Thyroid gland (tissue), 4 donors: ENCODE measurements at regions not wholly inside any gene's neighbourhood (a gene's known extent, or its start where the extent isn't known, plus 50 kb on each side); places are given as distances from the start of the nearest gene placed in this dataset.
"Not testable (repeated sequence)": the region's sequence is repeated elsewhere in the genome, so short reads cannot be mapped to it uniquely, and the experiment has no call there.

Experiments used
- DNase-seq, 2 donors: peaks; one replicate each; pipeline ENCODE4 v3.0.0-alpha.2; 2019
- H3K27ac ChIP-seq, 3 donors: fragments of 200-600 bp; sonication (generic); 1 replicate in 2 of 3; 2 replicates in 1 of 3; pipeline ENCODE4 v1.5.1; 2016 to 2019; ENCODE audit warnings: mild to moderate bottlenecking in 1 of 3, moderate library complexity in 1 of 3
- H3K27me3 ChIP-seq: fragments of 200-600 bp; sonication (generic); one replicate; pipeline ENCODE4 v1.5.1; 2019
- H3K36me3 ChIP-seq, 2 donors: fragments of 200-600 bp; sonication (generic); one replicate each; pipeline ENCODE4 v1.5.1; 2016 to 2019
- H3K4me1 ChIP-seq, 2 donors: fragments of 200-600 bp; sonication (generic); one replicate each; pipeline ENCODE4 v1.5.1; 2017 to 2019
- H3K4me3 ChIP-seq, 3 donors: fragments of 200-600 bp; sonication (generic); replicated peaks in 1 of 3; 1 replicate in 2 of 3; 2 replicates in 1 of 3; pipeline ENCODE4 v1.5.1; 2016; ENCODE audit warnings: mild to moderate bottlenecking in 1 of 3
- H3K9me3 ChIP-seq: fragments of 200-600 bp; sonication (generic); one replicate; pipeline ENCODE4 v1.5.1; 2017
- CTCF ChIP-seq, 6 experiments: fragments of 200-600 bp in 3 of 6; fragments of 450-650 bp in 3 of 6; sonication (generic) in 3 of 6; IDR thresholded peaks; one replicate each; pipeline ENCODE4 v1.5.1; 2016 to 2019; ENCODE audit warnings: antibody characterized with exemption in 6 of 6, mild to moderate bottlenecking in 2 of 6, inconsistent platforms in 1 of 6, moderate library complexity in 1 of 6
- POLR2A ChIP-seq, 2 donors: fragments of 450-650 bp; IDR thresholded peaks; one replicate each; pipeline ENCODE4 v1.6.1; 2017; ENCODE audit warnings: antibody characterized with exemption in 2 of 2, mild to moderate bottlenecking in 2 of 2, moderate library complexity in 1 of 2
- WGBS, 2 donors: methylation state at CpG; one replicate each; pipeline ENCODE4 v1.1.5; 2017; 5-methylcytosine and 5-hydroxymethylcytosine counted together
- intact Hi-C: fragments of 100-400 bp; cut with DNase I; formaldehyde crosslinking; loops from one replicate; pipeline ENCODE4 v1.15.1; 2023

GRCh38 chr13:18739310-18739709 is 442.3 kb downstream of the TUBA3C start:
- H3K27ac ChIP-seq, result no peak overlapping the region
- no peak for DNase-seq
- TF ChIP-seq POLR2A (IDR thresholded peaks at IDR 0.05), result no peak
- no peak for TF ChIP-seq CTCF (IDR thresholded peaks at IDR 0.05)
- 63 to 86% methylated on average over 2 of the region's 2 CpGs for WGBS, 2 donors
- intact Hi-C loops, result no loop called here
- H3K9me3 ChIP-seq, result no peaks in the 10 kb centered on the region
- H3K36me3 ChIP-seq, result no peaks in the 10 kb centered on the region
- H3K27me3 ChIP-seq, result no peaks in the 10 kb centered on the region
- no peaks in the 10 kb centered on the region for H3K4me1 ChIP-seq
- H3K4me3 ChIP-seq, result no peak overlapping the region

GRCh38 chr13:18738086-18738485 is 443.5 kb downstream of the TUBA3C start:
- H3K4me3 ChIP-seq, H3K27ac ChIP-seq, H3K36me3 ChIP-seq, H3K27me3 ChIP-seq, H3K9me3 ChIP-seq, DNase-seq, intact Hi-C loops, H3K4me1 ChIP-seq: not testable (repeated sequence)
- WGBS, 2 donors, result 71 to 72% methylated on average over 4 of the region's 4 CpGs

- H3K36me3 ChIP-seq, H3K4me3 ChIP-seq, intact Hi-C loops, H3K27me3 ChIP-seq, H3K9me3 ChIP-seq, DNase-seq, H3K27ac ChIP-seq, H3K4me1 ChIP-seq: not testable (repeated sequence)
- WGBS, 2 donors, result 91% methylated on average over 17 of the region's 17 CpGs
Observed at GRCh38 chr13:18727138-18727537, 454.5 kb downstream of the TUBA3C start.

GRCh38 chr13:18726524-18726923 is 455.1 kb downstream of the TUBA3C start:
- DNase-seq, H3K36me3 ChIP-seq, H3K27me3 ChIP-seq, H3K9me3 ChIP-seq, H3K4me1 ChIP-seq, H3K4me3 ChIP-seq, intact Hi-C loops, H3K27ac ChIP-seq: not testable (repeated sequence)
- WGBS, 2 donors, result 90 to 92% methylated on average over 17 of the region's 17 CpGs

GRCh38 chr13:18725242-18725822 is 456.3 kb downstream of the TUBA3C start:
- H3K4me1 ChIP-seq, intact Hi-C loops, DNase-seq, H3K27me3 ChIP-seq, H3K9me3 ChIP-seq, H3K4me3 ChIP-seq, H3K36me3 ChIP-seq, H3K27ac ChIP-seq: not testable (repeated sequence)
- 53 to 56% methylated on average over 15 to 25 of the region's 27 CpGs for WGBS, 2 donors

- Histone ChIP-seq H3K27me3 (no peaks in the 10 kb centered on the region), H3K36me3 (no peaks in the 10 kb centered on the region), H3K4me3 (no peak overlapping the region), H3K27ac (no peak overlapping the region), H3K4me1 (no peaks in the 10 kb centered on the region), H3K9me3 (no peaks in the 10 kb centered on the region)
- TF ChIP-seq POLR2A (IDR thresholded peaks at IDR 0.05) (no peak), CTCF (IDR thresholded peaks at IDR 0.05) (no peak)
- no peak for DNase-seq
- WGBS, 2 donors, result 61 to 84% methylated on average over 4 of the region's 4 CpGs
- intact Hi-C loops, result no loop called here
Observed at GRCh38 chr13:18714889-18715288, 466.7 kb downstream of the TUBA3C start.

- intact Hi-C loops, H3K9me3 ChIP-seq, H3K27me3 ChIP-seq, H3K4me3 ChIP-seq, DNase-seq, H3K27ac ChIP-seq, H3K4me1 ChIP-seq, H3K36me3 ChIP-seq: not testable (repeated sequence)
Observed at GRCh38 chr13:18710673-18711072, 471.0 kb downstream of the TUBA3C start.

- H3K27me3 ChIP-seq, H3K4me3 ChIP-seq, H3K4me1 ChIP-seq, H3K9me3 ChIP-seq, DNase-seq, H3K27ac ChIP-seq, intact Hi-C loops, H3K36me3 ChIP-seq: not testable (repeated sequence)
- WGBS, 2 donors, result 41 to 60% methylated on average over 4 of the region's 4 CpGs
Observed at GRCh38 chr13:18706538-18706937, 475.1 kb downstream of the TUBA3C start.

GRCh38 chr13:18702464-18703247 is 479.0 kb downstream of the TUBA3C start:
- H3K36me3 ChIP-seq, H3K27ac ChIP-seq, intact Hi-C loops, H3K4me1 ChIP-seq, H3K27me3 ChIP-seq, DNase-seq, H3K9me3 ChIP-seq, H3K4me3 ChIP-seq: not testable (repeated sequence)
- WGBS, 2 donors, result 61 to 66% methylated on average over 8 of the region's 8 CpGs

GRCh38 chr13:18698332-18698731 is 483.3 kb downstream of the TUBA3C start:
- 25 to 57% methylated on average over 1 of the region's 3 CpGs for WGBS, 2 donors
- H3K9me3 ChIP-seq, H3K4me3 ChIP-seq, H3K27ac ChIP-seq, intact Hi-C loops, H3K36me3 ChIP-seq, H3K27me3 ChIP-seq, H3K4me1 ChIP-seq: not testable (repeated sequence)
- peak in 1 of 2 donors; percentile 2 for DNase-seq

GRCh38 chr13:18697851-18698250 is 483.8 kb downstream of the TUBA3C start:
- H3K4me1 ChIP-seq, intact Hi-C loops: not testable (repeated sequence)

More at GRCh38 chr13:18697851-18698250, 483.8 kb downstream of the TUBA3C start:
- not testable (repeated sequence) for DNase-seq, H3K27me3 ChIP-seq, H3K27ac ChIP-seq, H3K36me3 ChIP-seq, H3K4me3 ChIP-seq, H3K9me3 ChIP-seq
- WGBS, 2 donors, result 72% methylated on average over 7 of the region's 8 CpGs; no CpG with 5 or more reads in 1 of the 2 donors
